DMS 273 (cell line): ENCODE measurements at regions not wholly inside any gene's neighbourhood (a gene's known extent, or its start where the extent isn't known, plus 50 kb on each side); places are given as distances from the start of the nearest gene placed in this dataset.

ENCODE experiments used
- DNase-seq: peaks from one replicate; lab custom pipeline; 2025; ENCODE audit not compliant: unreplicated experiment; lab: John Stamatoyannopoulos, UW

DNA sequence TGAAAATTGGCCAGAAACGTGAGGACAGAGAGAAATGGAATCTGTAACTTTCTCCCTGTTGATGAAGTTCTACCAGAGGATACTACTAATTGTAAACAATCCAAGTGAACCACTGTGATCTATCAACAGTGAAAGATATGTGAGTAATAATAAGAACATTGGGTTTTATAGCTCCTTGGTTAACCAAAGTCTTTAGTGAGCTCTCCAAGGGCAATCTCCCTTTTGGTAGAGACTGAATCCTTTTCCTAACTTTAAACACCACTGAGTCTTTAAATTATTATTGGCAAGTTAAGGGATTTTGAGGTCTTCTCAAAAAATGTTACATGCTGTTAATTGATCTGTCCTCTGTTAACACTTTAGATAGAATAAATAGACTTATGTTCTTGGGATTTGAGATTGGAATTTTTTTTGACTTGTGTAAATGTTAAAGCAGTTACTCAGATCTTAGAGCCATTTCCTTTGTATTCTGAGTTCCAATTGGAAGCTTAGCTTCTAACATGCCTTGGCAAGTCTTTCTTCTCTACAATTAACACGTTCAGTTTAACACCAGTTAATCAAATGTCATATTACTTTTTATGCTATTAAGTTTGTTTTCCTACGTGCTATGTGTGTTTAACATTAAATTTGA is 338.2 kb upstream of the DDHD1 start:
- DNase-seq: no peak

GRCh38 chr14:53478174-53478573 is 325.1 kb upstream of the DDHD1 start:
- no peak for DNase-seq

DNA sequence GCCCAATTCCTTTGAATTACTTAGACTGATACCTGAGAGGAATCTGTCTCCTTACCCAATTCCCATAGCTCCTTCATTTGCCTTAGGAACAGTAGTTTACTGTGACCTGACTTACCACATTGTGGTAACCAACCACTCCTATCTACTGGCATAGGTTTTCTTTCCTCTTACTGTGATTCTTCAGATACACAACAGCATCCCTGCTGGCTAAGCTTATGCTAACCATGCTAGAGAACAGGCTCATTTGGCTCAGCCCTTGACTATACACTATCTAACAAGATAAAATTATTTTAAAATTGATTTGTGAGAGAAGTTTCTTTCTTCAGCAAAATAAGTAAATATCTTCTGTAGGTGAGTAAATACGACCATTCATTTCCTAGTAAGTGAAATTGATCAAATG is 320.4 kb upstream of the DDHD1 start:
- DNase-seq: peak; percentile 4

- DNase-seq: no peak
Measured at GRCh38 chr14:53472306-53472705, 319.2 kb upstream of the DDHD1 start.

DNA sequence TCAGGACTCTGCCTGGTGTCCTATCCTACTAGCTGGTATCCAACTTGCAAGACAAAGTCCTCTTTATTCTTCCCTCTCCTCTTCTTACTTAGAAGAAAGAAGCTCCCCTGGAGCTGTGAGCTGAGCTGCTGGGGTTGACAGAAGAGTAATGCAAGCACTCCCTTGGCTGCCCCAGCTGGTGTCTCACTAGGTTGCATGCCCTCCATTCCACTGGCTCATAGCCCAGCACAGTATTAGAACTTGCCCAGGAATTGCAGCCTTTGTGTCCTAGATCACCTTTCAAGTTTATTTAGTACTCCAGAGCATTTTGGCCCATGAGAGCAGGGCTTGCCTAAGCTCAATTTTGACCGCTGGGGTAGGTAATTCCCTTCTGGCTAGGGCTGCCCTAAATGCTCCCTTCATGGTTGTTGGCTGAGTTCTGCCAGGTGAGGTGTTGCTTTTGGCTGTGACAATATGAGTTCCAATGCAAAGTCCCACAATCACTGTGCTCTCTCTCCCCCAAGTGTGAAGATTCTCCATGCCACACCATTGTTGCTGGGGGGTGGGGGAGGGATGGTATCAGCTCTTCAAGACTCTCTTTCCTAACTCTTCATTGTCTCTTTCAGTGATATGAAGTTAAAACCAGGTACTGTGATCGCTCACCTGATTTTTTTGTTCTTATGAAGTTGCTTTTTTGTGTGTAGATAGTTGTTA is 317.4 kb upstream of the DDHD1 start:
- DNase-seq: peak; percentile 11

GRCh38 chr14:53468876-53469275 is 315.8 kb upstream of the DDHD1 start:
- no peak for DNase-seq

GRCh38 chr14:53464376-53464775 is 311.3 kb upstream of the DDHD1 start:
- no peak for DNase-seq

DNA sequence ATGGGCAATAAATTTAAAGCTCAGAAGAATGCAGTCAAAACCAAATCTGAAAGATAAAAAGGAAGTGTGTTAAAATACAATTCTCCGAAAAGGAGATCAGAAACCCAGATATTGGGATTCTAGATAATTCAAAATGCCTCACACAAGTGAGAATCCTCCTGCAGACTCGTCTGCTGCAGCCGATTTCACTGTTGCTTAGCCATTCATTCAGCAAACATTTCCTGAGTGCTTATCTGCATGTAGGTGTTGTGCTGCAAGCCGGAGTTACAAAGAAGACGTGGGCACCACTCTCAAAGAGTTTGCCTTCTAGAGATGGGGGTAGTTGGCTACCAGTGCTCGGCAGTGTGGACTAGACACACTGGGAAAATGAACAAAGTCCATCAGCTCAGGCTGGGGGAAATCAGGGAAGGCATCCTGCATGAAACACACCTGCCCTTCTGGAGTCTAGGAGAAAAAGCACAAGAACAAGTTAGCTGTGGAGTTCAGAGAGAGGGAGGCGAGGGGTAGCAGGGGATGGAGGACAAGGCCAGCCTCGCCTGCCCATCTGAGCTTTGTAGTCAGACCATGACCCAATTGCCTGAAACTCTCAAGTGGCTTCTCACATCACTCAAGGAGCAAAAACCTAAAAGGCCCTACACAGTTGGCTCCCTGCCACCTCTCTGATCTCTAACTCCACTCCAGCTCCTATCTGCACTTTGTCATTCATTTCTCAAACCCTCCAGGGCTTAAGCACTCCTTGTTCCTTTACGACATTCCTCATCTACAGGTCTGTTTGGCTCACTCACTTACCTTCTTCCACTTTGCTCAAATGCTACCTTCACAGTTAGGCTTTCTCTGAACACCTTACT is 310.0 kb upstream of the DDHD1 start:
- no peak for DNase-seq

GRCh38 chr14:53461858-53462257 is 308.7 kb upstream of the DDHD1 start:
- no peak for DNase-seq

DNA sequence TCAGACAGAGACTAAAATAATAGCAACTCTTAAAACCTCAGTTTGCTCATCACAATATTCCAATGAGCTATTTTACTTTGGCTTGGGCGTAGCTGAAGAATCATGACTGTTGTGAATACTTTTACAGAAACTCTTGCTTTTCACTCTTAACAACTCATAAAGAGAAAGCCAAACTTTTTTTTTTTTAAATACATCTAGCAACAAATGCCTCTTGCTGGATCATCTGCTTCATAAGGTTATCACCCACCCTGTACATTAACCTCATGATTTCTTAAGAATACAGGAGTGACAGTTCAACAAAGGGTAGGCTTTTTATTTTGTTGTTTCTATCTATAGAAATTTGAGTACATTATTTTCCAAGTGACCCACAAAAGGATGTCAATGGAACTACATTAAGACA is 307.4 kb upstream of the DDHD1 start:
- no peak for DNase-seq

GRCh38 chr14:53458368-53458814 is 305.3 kb upstream of the DDHD1 start:
- no peak for DNase-seq

GRCh38 chr14:53456931-53457330 is 303.8 kb upstream of the DDHD1 start:
- DNase-seq: no peak

DNA sequence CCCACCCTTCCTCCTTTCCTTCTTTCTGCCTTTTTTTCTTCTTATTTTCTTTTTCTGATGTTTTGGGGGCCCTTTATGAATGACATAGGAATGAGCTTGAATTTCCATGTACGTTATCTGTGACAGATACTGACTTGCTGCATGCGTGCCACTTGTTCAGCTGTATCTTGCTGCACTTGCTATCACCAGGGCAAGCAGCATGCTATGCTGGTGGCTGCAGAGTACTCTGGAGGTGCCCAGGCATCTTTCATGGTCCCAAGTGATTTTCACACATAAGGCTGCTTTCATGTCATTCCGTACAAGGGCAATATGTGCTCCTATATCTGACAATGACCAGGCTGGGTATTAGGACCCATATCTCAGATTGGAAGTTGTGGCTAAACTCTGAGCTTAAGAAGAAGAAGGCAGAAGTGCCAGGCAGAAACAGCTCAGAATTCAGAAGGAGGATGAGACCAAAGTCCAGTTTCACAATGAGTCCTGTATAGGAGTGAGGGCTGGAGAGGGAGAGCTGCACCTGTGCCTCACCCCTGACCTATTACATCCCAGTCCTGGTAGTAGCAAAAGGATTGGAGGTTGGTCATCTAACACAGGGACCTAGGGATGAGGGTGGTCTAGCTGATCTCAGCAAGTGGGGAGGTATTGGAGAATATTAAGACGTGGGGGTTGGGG is 299.0 kb upstream of the DDHD1 start:
- DNase-seq: no peak

GRCh38 chr14:53450871-53451270 is 297.7 kb upstream of the DDHD1 start:
- no peak for DNase-seq

- no peak for DNase-seq
Measured at GRCh38 chr14:53448682-53449081, 295.6 kb upstream of the DDHD1 start.

- no peak for DNase-seq
Measured at GRCh38 chr14:53444677-53445312, 291.7 kb upstream of the DDHD1 start.

GRCh38 chr14:53441789-53442188 is 288.7 kb upstream of the DDHD1 start:
- no peak for DNase-seq

GRCh38 chr14:53437858-53438257 is 284.7 kb upstream of the DDHD1 start:
- no peak for DNase-seq

- DNase-seq: peak; percentile 67
Measured at GRCh38 chr14:53432378-53432802, 279.3 kb upstream of the DDHD1 start.

- no peak for DNase-seq
Measured at GRCh38 chr14:53430870-53431269, 277.7 kb upstream of the DDHD1 start.
